ENCODE measurements at regions not wholly inside any gene's neighbourhood (a gene's known extent, or its start where the extent isn't known, plus 50 kb on each side); places are given as distances from the start of the nearest gene placed in this dataset.

DNA sequence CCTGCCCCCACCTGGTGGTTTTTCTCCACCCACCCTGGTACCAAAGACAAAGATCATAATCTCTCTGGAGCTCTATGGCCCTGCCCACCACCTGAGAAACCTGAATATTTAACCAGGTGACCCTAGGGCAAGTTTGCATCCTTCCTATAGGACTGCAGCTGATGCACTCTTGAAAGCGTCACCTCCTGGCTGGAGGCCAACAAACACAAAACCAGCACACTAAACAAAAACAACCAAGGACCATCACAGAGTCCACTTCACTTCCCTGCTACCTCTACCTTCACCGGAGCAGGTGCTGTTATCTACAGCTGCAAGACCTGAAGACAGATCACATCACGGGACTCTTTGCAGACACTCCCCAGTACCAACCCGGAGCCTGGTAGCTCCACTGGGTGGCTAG is 296.7 kb upstream of the FGF13 start (continued):
- TF ChIP-seq, protein P1, sequence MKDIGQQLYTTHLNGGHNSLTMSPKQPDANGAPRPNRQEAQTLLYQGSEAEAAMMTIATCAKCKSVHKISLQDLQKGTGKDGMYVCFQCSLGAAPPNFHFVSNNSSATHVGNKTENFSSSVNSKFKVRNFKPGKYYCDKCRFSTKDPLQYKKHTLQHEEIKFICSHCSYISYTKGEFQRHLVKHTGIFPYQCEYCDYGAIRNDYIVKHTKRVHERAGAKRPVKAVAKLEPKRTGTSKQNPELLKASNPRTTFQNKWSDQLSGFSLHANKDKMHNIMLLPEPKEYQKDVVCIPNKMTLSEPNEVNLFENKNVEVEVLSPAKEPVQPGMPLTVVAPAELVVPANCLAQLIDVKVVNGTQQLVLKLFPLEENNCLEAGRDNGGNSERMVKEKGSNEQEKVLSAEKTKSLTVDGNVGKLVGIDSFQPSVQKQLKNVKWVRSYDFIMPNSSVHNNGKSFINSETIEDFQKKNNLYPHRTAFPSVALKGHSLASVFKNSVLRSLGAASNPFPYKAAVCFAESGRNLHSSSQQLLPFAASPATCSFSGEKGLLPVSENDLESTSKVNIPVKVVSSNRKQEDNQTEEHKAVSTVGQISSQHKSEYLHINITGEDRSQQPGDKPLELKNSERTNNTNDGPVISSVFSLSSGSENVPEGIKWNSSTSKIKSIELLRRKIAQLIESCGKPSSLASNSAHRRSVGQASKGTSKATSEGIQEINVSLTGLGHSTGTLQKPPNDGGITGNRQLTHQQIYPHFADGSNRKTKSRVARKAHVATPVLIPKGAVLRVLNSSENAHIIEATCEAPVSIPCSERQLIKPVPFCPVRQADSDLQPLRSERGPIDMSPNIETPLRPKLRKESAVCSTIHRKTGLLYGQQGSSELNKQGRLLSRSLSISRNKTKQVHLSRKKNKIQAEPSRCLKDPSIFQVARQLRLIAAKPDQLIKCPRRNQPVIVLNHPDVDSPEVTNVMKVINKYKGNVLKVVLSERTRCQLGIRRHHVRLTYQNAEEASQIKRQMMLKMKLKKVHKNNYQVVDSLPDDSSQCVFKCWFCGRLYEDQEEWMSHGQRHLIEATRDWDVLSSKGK (CRISPR knock-in tag; IDR thresholded peaks at IDR 0.05) = no peak
- TF ChIP-seq, protein P2, sequence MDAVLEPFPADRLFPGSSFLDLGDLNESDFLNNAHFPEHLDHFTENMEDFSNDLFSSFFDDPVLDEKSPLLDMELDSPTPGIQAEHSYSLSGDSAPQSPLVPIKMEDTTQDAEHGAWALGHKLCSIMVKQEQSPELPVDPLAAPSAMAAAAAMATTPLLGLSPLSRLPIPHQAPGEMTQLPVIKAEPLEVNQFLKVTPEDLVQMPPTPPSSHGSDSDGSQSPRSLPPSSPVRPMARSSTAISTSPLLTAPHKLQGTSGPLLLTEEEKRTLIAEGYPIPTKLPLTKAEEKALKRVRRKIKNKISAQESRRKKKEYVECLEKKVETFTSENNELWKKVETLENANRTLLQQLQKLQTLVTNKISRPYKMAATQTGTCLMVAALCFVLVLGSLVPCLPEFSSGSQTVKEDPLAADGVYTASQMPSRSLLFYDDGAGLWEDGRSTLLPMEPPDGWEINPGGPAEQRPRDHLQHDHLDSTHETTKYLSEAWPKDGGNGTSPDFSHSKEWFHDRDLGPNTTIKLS (IDR thresholded peaks at IDR 0.05; ENCODE audit: borderline replicate concordance, low read depth) = no peak
- TF ChIP-seq TBP (optimal IDR thresholded peaks at IDR 0.05; ENCODE audit: low read depth, low read length) = no peak
- TF ChIP-seq CBFA2T2 (conservative IDR thresholded peaks at IDR 0.05) = 0 out of 2 replicates have a peak, but pooled peaks have one; percentile 8
- no peak for TF ChIP-seq ETS2 (tag; IDR thresholded peaks at IDR 0.05; ENCODE audit: borderline replicate concordance, poor library complexity, severe bottlenecking)
- TF ChIP-seq ARHGAP35 (IDR thresholded peaks at IDR 0.05; ENCODE audit: partially characterized antibody) = no peak
- no peak for TF ChIP-seq CBX3 (IDR thresholded peaks at IDR 0.05; ENCODE audit: borderline replicate concordance in 1 of 2, low read length in 2 of 2)
- peak; percentile 34; the same call in 1 of the 2 replicates for TF ChIP-seq CBFA2T3 (IDR thresholded peaks at IDR 0.05)
- no peak for TF ChIP-seq PTBP1 (IDR thresholded peaks at IDR 0.05; ENCODE audit: low read depth, low read length)
- TF ChIP-seq ZNF175 (CRISPR knock-in tag; IDR thresholded peaks at IDR 0.05; ENCODE audit: low read depth) = no peak
- TF ChIP-seq, protein P3, sequence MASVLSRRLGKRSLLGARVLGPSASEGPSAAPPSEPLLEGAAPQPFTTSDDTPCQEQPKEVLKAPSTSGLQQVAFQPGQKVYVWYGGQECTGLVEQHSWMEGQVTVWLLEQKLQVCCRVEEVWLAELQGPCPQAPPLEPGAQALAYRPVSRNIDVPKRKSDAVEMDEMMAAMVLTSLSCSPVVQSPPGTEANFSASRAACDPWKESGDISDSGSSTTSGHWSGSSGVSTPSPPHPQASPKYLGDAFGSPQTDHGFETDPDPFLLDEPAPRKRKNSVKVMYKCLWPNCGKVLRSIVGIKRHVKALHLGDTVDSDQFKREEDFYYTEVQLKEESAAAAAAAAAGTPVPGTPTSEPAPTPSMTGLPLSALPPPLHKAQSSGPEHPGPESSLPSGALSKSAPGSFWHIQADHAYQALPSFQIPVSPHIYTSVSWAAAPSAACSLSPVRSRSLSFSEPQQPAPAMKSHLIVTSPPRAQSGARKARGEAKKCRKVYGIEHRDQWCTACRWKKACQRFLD (CRISPR knock-in tag; IDR thresholded peaks at IDR 0.05) = no peak
- TF ChIP-seq BHLHE40 (IDR thresholded peaks at IDR 0.05; ENCODE audit: low read length) = no peak
- no peak for TF ChIP-seq GABPB1 (CRISPR knock-in tag; IDR thresholded peaks at IDR 0.05)
- TF ChIP-seq NFIC (IDR thresholded peaks at IDR 0.05) = peak; percentile 85
- no peak for TF ChIP-seq HDAC3 (IDR thresholded peaks at IDR 0.05; ENCODE audit: borderline replicate concordance, partially characterized antibody)
- no peak for TF ChIP-seq ZNF77 (CRISPR knock-in tag; IDR thresholded peaks at IDR 0.05)
- TF ChIP-seq TAF7 (tag; IDR thresholded peaks at IDR 0.05) = no peak
- no peak for TF ChIP-seq HMGN3 (IDR thresholded peaks at IDR 0.05; ENCODE audit: borderline replicate concordance, extremely low read depth, insufficient read length, low read depth, low read length)
